Kidney (tissue), 13 donors: ENCODE measurements at regions not wholly inside any gene's neighbourhood (a gene's known extent, or its start where the extent isn't known, plus 50 kb on each side); places are given as distances from the start of the nearest gene placed in this dataset.

Experiments
- DNase-seq, 5 donors: peaks; one replicate each; pipeline ENCODE4 v3.0.0-alpha.2; 2013 to 2020
- FAIRE-seq: peaks from 2 replicates; lab custom pipeline; 2012; peaks lifted over from hg19 to GRCh38; lab: Jason Lieb, UNC
- H3K27ac ChIP-seq, 2 donors: one replicate each; pipeline ENCODE4 v1.7.0; 2013; ENCODE audit warnings: low read depth in 2 of 2, low read length in 2 of 2, inconsistent platforms in 1 of 2
- H3K27me3 ChIP-seq: one replicate; pipeline ENCODE4 v1.7.1; 2013; ENCODE audit warnings: low read length, inconsistent platforms; ENCODE audit not compliant: control insufficient read depth, insufficient read depth
- H3K36me3 ChIP-seq, 3 donors: one replicate each; pipeline versions ENCODE4 v1.7.0 to v1.7.1; 2013; ENCODE audit warnings: low read length in 3 of 3, control low read depth in 1 of 3, inconsistent platforms in 1 of 3; ENCODE audit not compliant: insufficient read depth in 3 of 3, control insufficient read depth in 2 of 3
- H3K4me1 ChIP-seq, 3 donors: one replicate each; pipeline versions ENCODE4 v1.7.0 to v1.7.1; 2013; ENCODE audit warnings: low read length in 3 of 3, inconsistent platforms in 1 of 3, low read depth in 1 of 3; ENCODE audit not compliant: control insufficient read depth in 2 of 3, insufficient read depth in 2 of 3
- H3K4me3 ChIP-seq, 3 donors: one replicate each; pipeline versions ENCODE4 v1.7.0 to v1.8.1; 2013; ENCODE audit warnings: low read length in 3 of 3, control low read depth in 1 of 3, inconsistent platforms in 1 of 3
- H3K9ac ChIP-seq, 3 donors: one replicate each; pipeline versions ENCODE4 v1.7.0 to v1.7.1; 2013; ENCODE audit warnings: low read length in 3 of 3, control low read depth in 1 of 3, inconsistent platforms in 1 of 3
- H3K9me3 ChIP-seq, 3 donors: one replicate each; pipeline versions ENCODE4 v1.7.0 to v1.7.1; 2013; ENCODE audit warnings: low read length in 3 of 3, control low read depth in 1 of 3, inconsistent platforms in 1 of 3; ENCODE audit not compliant: control insufficient read depth in 2 of 3, insufficient read depth in 1 of 3
- CTCF ChIP-seq: IDR thresholded peaks from 3 replicates; pipeline ENCODE4 v1.5.1; 2012; ENCODE audit warnings: mild to moderate bottlenecking, moderate library complexity, borderline replicate concordance; ENCODE audit not compliant: insufficient read depth; ENCODE audit errors: extremely low read depth
- intact Hi-C: fragments of 100-400 bp; cut with DNase I; formaldehyde crosslinking; loops from one replicate; pipeline ENCODE4 v1.11.1; 2022
- donor health status: control.
- donor health status: control.
- donor health status: control.
- donor health status: control.
- donor health status: control.
- donor health status: DM: yes; HTN: yes; CAD: no.
- donor health status: Normal renal cell carcinoma (clear cell type).

DNA sequence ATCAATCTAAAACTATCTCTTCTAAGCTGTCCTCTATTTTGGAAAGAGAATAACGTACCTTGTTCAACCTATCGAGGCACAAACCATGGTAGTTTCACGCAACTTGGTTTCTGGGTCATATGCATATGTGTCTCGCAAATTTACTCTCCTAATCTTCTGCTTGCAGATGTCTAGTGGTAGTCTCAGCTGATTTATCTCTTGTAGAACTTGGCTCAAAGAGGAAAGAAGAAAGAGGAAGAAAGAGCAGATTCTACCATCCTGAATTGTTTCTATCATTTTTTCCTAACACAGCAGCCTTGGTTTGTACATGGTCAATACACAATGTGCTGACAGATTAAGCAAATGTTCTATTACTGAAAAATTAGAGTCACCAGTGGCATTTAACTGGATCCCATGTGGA is 282.3 kb downstream of the SPRY2 start:
- DNase-seq (no peak), FAIRE-seq (no peak)
- intact Hi-C loops: no loop called here
- no peak overlapping the region for H3K27ac ChIP-seq
- no peak overlapping the region for H3K4me3 ChIP-seq
- H3K27me3 ChIP-seq: no peaks in the 10 kb centered on the region
- no peak overlapping the region for H3K9ac ChIP-seq
- H3K9me3 ChIP-seq: no peaks in the 10 kb centered on the region
- TF ChIP-seq CTCF: no peak
- no peaks in the 10 kb centered on the region for H3K4me1 ChIP-seq
- H3K36me3 ChIP-seq: no peaks in the 10 kb centered on the region

GRCh38 chr13:80055847-80056246 is 285.1 kb downstream of the SPRY2 start:
- Histone ChIP-seq H3K27ac (no peak overlapping the region), H3K27me3 (no peaks in the 10 kb centered on the region), H3K36me3 (no peaks in the 10 kb centered on the region), H3K9me3 (no peaks in the 10 kb centered on the region), H3K9ac (no peak overlapping the region), H3K4me3 (no peak overlapping the region), H3K4me1 (no peaks in the 10 kb centered on the region)
- TF ChIP-seq CTCF: no peak
- no peak for FAIRE-seq
- intact Hi-C loops: no loop called here
- no peak for DNase-seq

DNA sequence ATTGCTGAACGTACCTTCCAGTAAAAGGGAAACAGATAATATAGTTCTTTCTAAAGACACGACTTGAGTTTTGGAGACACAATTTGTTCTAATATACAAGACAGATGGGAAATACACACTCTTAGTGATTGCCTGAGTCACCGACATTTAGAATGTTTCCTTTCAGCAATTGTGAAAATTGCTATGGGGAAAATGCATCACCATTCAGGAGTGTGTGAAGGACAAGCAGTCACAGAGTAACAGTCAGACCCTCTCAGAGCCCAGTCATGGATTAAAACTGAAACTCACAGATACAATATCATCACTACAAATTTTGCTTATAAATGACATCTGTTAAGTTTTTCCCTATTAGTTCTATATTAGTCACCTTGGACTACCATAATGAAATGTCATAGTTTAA is 286.1 kb downstream of the SPRY2 start:
- intact Hi-C loops: no loop called here
- Histone ChIP-seq H3K27ac (no peak overlapping the region), H3K36me3 (no peaks in the 10 kb centered on the region), H3K9me3 (no peaks in the 10 kb centered on the region), H3K9ac (no peak overlapping the region), H3K27me3 (no peaks in the 10 kb centered on the region), H3K4me1 (no peaks in the 10 kb centered on the region), H3K4me3 (no peak overlapping the region)
- DNase-seq: no peak
- no peak for FAIRE-seq
- no peak for TF ChIP-seq CTCF

GRCh38 chr13:80052286-80052685 is 288.6 kb downstream of the SPRY2 start:
- Histone ChIP-seq H3K9me3 (no peaks in the 10 kb centered on the region), H3K27ac (no peak overlapping the region), H3K4me1 (no peaks in the 10 kb centered on the region), H3K9ac (no peak overlapping the region), H3K27me3 (no peaks in the 10 kb centered on the region), H3K36me3 (no peaks in the 10 kb centered on the region), H3K4me3 (no peak overlapping the region)
- intact Hi-C loops: no loop called here
- no peak for TF ChIP-seq CTCF
- FAIRE-seq (no peak), DNase-seq (no peak)
